Upper lobe of right lung (tissue), 1 donor: ENCODE measurements at regions not wholly inside any gene's neighbourhood (a gene's known extent, or its start where the extent isn't known, plus 50 kb on each side); places are given as distances from the start of the nearest gene placed in this dataset.
A peak's percentile ranks its signal among the peaks of the same experiment; 100 is the strongest.

Experiments used
- ATAC-seq: fragments of 200-7000 bp; cut with Tn5 transposase; one replicate; pipeline ENCODE4 v1.9.1; 2020; ENCODE audit warnings: mild to moderate bottlenecking, moderate library complexity
- DNase-seq: peaks from one replicate; pipeline ENCODE4 v3.0.0-alpha.2; 2020
- H3K27ac ChIP-seq: fragments of 200-600 bp; one replicate; pipeline ENCODE4 v1.8.0; 2022
- H3K27me3 ChIP-seq: fragments of 200-600 bp; one replicate; pipeline ENCODE4 v1.8.0; 2022; ENCODE audit warnings: mild to moderate bottlenecking
- H3K36me3 ChIP-seq: fragments of 200-600 bp; one replicate; pipeline ENCODE4 v1.8.0; 2022
- H3K4me1 ChIP-seq: fragments of 200-600 bp; one replicate; pipeline ENCODE4 v1.8.0; 2022
- H3K4me3 ChIP-seq: fragments of 200-600 bp; one replicate; pipeline ENCODE4 v1.8.0; 2022; ENCODE audit warnings: mild to moderate bottlenecking
- H3K9me3 ChIP-seq: fragments of 200-600 bp; one replicate; pipeline ENCODE4 v1.8.0; 2022
- intact Hi-C: fragments of 100-400 bp; cut with DNase I; formaldehyde crosslinking; loops from one replicate; pipeline ENCODE4 v1.11.0; 2022
- TF ChIP-seq, protein P1 (sequence below): fragments of 200-600 bp; IDR thresholded peaks from one replicate; pipeline ENCODE4 v1.8.0; 2022; ENCODE audit warnings: antibody characterized with exemption
- donor health status: DM: no; HTN: yes; CAD: no; lungs with severe emphysema.

DNA sequence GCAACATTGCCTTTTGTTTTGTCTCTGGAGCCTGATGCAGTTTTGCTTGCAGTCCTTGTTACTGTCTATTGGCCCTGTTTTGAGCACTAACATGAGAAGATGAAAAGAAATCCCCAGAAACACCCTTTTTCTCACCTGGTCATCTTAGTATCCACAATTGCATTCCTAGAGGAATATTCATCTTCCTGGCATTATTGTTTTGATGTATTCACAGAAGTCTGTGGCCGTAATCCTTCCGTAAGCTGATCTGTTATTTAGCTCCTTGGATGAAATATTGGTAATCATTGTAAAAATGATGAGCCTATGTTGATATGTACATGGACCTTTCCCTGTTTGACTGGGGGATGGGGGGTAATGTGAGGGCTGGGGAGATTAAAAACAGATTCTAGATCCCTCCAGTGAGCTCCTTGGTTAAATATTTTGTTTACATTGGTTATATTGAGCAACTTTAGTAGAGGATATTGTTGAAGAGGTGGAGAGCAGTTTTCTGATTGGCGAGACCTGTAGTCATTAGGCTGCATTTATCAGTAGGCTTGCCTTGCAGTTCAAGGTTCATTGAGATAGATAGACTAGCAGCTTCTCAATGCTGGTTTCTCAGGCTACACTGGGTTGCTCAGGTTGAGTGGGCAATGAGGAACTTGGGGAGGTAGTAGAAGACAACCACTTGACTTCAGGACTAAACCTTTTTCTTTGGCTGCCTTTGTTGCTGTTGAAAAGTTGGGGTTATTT lies 117.5 kb downstream of the MACIR start:
- Histone ChIP-seq H3K4me1 (no peaks in the 10 kb centered on the region), H3K9me3 (no peaks in the 10 kb centered on the region), H3K36me3 (no peaks in the 10 kb centered on the region), H3K4me3 (no peak overlapping the region), H3K27me3 (no peaks in the 10 kb centered on the region), H3K27ac (no peak overlapping the region)
- intact Hi-C loops, result no loop called here
- DNase-seq, result no peak
- TF ChIP-seq, protein P1, sequence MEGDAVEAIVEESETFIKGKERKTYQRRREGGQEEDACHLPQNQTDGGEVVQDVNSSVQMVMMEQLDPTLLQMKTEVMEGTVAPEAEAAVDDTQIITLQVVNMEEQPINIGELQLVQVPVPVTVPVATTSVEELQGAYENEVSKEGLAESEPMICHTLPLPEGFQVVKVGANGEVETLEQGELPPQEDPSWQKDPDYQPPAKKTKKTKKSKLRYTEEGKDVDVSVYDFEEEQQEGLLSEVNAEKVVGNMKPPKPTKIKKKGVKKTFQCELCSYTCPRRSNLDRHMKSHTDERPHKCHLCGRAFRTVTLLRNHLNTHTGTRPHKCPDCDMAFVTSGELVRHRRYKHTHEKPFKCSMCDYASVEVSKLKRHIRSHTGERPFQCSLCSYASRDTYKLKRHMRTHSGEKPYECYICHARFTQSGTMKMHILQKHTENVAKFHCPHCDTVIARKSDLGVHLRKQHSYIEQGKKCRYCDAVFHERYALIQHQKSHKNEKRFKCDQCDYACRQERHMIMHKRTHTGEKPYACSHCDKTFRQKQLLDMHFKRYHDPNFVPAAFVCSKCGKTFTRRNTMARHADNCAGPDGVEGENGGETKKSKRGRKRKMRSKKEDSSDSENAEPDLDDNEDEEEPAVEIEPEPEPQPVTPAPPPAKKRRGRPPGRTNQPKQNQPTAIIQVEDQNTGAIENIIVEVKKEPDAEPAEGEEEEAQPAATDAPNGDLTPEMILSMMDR, result no peak
- ATAC-seq, result no peak

DNA sequence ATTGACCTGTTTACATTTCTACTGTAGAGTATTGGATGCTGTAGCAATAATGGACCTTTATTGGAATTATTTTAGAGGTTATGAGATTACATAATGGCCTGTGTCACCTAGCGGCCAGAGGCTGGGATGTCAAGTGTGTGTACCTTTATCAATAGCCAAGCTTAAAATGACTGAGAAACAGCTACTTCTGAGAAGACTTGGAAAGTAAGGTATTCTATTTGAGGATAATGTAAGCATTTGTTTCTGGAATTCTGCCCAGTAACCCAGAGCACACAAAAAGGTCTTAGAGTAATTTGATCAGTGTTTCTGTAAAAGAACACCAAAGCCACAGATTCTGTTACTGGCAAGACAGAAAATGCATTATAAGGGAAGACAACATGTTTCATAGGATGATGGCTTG lies 116.8 kb downstream of the MACIR start:
- intact Hi-C loops, result no loop called here
- H3K27ac ChIP-seq, result no peak overlapping the region
- no peaks in the 10 kb centered on the region for H3K4me1 ChIP-seq
- no peak for DNase-seq
- TF ChIP-seq, protein P1, result no peak
- H3K36me3 ChIP-seq, result no peaks in the 10 kb centered on the region
- ATAC-seq, result no peak
- H3K4me3 ChIP-seq, result no peak overlapping the region
- no peaks in the 10 kb centered on the region for H3K9me3 ChIP-seq
- H3K27me3 ChIP-seq, result no peaks in the 10 kb centered on the region

DNA sequence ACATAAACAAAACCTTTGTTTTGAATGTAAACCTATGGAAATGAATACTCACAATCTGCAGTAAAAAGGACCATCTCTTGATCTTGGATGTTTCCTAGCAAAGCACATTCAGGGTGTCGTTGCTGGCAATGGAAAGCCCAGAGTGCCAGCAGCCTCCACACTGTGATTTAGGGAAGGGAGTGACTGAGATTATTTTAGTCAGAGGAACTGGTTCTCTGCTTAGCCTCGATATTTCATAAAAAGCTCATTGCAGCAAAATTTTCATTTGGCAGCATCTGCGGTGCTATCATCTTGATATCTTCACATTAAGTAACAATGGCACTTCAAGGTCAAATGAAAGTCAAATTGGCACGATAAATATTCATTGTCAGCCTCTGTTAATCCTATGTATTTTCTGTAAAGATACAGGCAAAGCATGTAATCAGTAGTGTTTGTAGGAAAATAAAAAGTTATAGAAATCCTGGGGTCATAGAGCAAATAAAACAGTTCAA lies 116.0 kb downstream of the MACIR start:
- intact Hi-C loops, result no loop called here
- H3K27me3 ChIP-seq, result no peaks in the 10 kb centered on the region
- H3K36me3 ChIP-seq, result no peaks in the 10 kb centered on the region
- H3K4me1 ChIP-seq, result no peaks in the 10 kb centered on the region
- ATAC-seq (no peak), DNase-seq (no peak)
- TF ChIP-seq, protein P1, result no peak
- no peaks in the 10 kb centered on the region for H3K9me3 ChIP-seq
- H3K27ac ChIP-seq, result no peak overlapping the region
- no peak overlapping the region for H3K4me3 ChIP-seq

DNA sequence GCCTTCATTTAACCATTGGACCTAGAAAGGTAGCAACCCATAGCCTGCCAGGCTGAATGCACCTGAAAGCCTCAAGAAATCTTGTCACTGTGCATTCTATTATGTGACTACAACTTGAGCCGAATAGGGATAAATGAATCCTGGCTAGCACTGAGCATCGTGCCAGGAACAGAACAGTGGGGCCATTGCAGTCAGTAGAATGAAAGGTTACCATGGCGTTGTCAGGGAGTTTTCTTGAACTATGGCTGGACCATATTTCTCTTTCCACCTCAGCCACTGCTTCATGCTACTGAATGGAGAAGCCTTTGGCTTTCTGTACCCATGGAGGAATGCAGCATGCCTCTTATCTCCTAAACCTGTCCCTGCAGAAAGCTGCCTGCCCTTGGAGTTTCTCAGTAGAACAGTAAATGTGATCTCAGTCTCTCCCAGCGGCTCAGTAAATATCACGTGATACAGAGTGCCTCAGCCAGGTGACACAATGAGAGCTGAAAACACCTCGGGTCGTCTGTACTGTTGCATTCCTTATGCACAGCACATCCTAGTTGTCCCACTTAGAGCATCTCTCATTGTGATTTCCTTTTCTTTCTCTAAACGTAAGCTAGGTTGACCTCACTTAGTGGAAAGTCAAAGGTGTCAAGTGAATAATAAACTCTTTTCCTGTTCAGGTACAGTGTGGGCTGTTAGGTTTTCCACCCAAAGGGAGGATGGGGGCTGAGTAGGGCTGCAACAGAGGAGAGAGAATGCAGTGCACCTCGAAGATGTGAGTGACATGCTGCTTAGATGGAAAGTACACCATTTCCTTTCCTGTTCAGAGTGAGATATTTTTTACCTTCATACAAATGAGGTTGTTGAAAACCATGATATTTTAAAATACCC lies 115.3 kb downstream of the MACIR start:
- intact Hi-C loops, result no loop called here
- Histone ChIP-seq H3K27ac (no peak overlapping the region), H3K4me3 (no peak overlapping the region), H3K27me3 (no peaks in the 10 kb centered on the region), H3K4me1 (no peaks in the 10 kb centered on the region), H3K36me3 (no peaks in the 10 kb centered on the region), H3K9me3 (no peaks in the 10 kb centered on the region)
- no peak for DNase-seq
- ATAC-seq, result peak; percentile 44
- TF ChIP-seq, protein P1, result no peak

DNA sequence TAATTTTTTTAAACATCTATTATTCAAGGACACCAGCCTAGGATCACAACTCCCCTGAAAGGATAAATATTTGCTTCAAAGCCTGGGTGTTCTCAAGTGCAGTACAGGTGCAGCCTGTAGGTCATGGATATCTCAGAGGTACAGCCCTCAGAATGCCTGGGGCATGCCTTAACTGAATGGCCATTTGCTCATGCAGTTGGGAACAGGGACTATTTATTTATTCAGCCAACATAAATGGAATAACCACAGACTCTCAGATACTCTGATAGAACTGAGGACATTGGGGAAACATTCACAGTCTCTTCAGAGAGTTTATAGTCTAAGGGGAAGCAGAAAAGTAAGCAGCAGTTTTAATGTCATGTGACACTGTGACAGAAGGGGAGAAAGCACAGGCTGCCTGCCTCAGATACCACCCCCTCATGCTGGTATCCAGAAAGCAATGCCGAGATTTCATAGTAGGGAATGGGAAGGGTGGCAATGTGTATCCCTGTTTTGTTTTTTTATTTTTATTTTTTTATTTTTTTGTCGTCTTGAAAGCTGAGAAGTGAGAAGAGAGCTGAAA lies 112.6 kb downstream of the MACIR start:
- no peaks in the 10 kb centered on the region for H3K27me3 ChIP-seq
- H3K27ac ChIP-seq, result no peak overlapping the region
- TF ChIP-seq, protein P1, result no peak
- H3K4me3 ChIP-seq, result no peak overlapping the region
- ATAC-seq, result no peak
- no peaks in the 10 kb centered on the region for H3K4me1 ChIP-seq
- H3K36me3 ChIP-seq, result no peaks in the 10 kb centered on the region
- no peak for DNase-seq
- intact Hi-C loops, result no loop called here
- H3K9me3 ChIP-seq, result no peaks in the 10 kb centered on the region
